ENCODE measurements at regions not wholly inside any gene's neighbourhood (a gene's known extent, or its start where the extent isn't known, plus 50 kb on each side); places are given as distances from the start of the nearest gene placed in this dataset.

DNA sequence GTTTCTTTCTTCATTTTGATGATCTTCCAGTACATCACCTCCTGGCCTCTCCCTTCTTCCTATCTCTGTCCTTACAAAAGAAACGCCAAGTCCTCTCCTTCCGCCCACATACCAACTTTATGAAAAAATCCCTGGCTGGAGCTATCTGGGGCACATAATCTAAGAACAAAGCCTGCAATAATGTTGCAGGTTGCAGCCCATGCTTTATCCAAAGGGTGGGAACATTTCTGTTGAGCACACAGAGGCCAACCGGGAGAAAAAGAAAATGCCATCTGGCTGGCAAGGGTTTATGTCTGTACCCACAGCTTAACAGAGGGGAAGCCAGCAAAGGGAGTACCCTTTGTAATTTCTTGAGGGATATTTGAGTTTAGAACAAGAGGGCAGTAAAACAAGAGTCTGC is 409.6 kb downstream of the SOX9 start:
- H4K20me1 ChIP-seq (replicated peaks; ENCODE audit: insufficient read depth): no peaks in the 10 kb centered on the region
- H3K4me3 Mint-ChIP-seq: no peak overlapping the region

More for the DNA sequence above, 409.6 kb downstream of the SOX9 start:
- ATAC-seq: no peak
- Histone ChIP-seq H3K27ac (ENCODE audit: low read depth) (no peak overlapping the region), H3K9me2 (ENCODE audit: insufficient read depth) (no peaks in the 10 kb centered on the region), H3K27me3 (ENCODE audit: insufficient read depth) (no peaks in the 10 kb centered on the region), H3K36me3 (ENCODE audit: insufficient read depth) (no peaks in the 10 kb centered on the region; the same call in 1 of the 2 replicates), H2AFZ (no peak overlapping the region), H3K79me2 (replicated peaks; ENCODE audit: insufficient read depth) (no peaks in the 10 kb centered on the region), H3K4me2 (no peak overlapping the region), H3K4me1 (ENCODE audit: insufficient read depth) (0 out of 2 replicates have a peak, but pooled peaks cover 5% of the 10 kb centered on the region), H3K4me3 (no peak overlapping the region), H3F3A (replicated peaks; ENCODE audit: low read depth) (no peaks in the 10 kb centered on the region)
- Mint-ChIP-seq H3K27me3 (ENCODE audit: insufficient read depth, low read depth, poor library complexity) (peaks cover 10% of the 10 kb centered on the region), H3K9me3 (peaks cover 10% of the 10 kb centered on the region; the same call in 2 of the 3 replicates), H3K27ac (no peak overlapping the region), H3K36me3 (ENCODE audit: low read depth) (no peaks in the 10 kb centered on the region), H3K4me1 (peaks cover 8% of the 10 kb centered on the region; the same call in 2 of the 3 replicates)
- TF ChIP-seq, protein P1, sequence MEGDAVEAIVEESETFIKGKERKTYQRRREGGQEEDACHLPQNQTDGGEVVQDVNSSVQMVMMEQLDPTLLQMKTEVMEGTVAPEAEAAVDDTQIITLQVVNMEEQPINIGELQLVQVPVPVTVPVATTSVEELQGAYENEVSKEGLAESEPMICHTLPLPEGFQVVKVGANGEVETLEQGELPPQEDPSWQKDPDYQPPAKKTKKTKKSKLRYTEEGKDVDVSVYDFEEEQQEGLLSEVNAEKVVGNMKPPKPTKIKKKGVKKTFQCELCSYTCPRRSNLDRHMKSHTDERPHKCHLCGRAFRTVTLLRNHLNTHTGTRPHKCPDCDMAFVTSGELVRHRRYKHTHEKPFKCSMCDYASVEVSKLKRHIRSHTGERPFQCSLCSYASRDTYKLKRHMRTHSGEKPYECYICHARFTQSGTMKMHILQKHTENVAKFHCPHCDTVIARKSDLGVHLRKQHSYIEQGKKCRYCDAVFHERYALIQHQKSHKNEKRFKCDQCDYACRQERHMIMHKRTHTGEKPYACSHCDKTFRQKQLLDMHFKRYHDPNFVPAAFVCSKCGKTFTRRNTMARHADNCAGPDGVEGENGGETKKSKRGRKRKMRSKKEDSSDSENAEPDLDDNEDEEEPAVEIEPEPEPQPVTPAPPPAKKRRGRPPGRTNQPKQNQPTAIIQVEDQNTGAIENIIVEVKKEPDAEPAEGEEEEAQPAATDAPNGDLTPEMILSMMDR (conservative IDR thresholded peaks at IDR 0.05; ENCODE audit: low read depth in 2 of 2): no peak
- TF ChIP-seq JUNB (IDR thresholded peaks at IDR 0.05; ENCODE audit: unreplicated experiment): no peak
- TF ChIP-seq, protein P2, sequence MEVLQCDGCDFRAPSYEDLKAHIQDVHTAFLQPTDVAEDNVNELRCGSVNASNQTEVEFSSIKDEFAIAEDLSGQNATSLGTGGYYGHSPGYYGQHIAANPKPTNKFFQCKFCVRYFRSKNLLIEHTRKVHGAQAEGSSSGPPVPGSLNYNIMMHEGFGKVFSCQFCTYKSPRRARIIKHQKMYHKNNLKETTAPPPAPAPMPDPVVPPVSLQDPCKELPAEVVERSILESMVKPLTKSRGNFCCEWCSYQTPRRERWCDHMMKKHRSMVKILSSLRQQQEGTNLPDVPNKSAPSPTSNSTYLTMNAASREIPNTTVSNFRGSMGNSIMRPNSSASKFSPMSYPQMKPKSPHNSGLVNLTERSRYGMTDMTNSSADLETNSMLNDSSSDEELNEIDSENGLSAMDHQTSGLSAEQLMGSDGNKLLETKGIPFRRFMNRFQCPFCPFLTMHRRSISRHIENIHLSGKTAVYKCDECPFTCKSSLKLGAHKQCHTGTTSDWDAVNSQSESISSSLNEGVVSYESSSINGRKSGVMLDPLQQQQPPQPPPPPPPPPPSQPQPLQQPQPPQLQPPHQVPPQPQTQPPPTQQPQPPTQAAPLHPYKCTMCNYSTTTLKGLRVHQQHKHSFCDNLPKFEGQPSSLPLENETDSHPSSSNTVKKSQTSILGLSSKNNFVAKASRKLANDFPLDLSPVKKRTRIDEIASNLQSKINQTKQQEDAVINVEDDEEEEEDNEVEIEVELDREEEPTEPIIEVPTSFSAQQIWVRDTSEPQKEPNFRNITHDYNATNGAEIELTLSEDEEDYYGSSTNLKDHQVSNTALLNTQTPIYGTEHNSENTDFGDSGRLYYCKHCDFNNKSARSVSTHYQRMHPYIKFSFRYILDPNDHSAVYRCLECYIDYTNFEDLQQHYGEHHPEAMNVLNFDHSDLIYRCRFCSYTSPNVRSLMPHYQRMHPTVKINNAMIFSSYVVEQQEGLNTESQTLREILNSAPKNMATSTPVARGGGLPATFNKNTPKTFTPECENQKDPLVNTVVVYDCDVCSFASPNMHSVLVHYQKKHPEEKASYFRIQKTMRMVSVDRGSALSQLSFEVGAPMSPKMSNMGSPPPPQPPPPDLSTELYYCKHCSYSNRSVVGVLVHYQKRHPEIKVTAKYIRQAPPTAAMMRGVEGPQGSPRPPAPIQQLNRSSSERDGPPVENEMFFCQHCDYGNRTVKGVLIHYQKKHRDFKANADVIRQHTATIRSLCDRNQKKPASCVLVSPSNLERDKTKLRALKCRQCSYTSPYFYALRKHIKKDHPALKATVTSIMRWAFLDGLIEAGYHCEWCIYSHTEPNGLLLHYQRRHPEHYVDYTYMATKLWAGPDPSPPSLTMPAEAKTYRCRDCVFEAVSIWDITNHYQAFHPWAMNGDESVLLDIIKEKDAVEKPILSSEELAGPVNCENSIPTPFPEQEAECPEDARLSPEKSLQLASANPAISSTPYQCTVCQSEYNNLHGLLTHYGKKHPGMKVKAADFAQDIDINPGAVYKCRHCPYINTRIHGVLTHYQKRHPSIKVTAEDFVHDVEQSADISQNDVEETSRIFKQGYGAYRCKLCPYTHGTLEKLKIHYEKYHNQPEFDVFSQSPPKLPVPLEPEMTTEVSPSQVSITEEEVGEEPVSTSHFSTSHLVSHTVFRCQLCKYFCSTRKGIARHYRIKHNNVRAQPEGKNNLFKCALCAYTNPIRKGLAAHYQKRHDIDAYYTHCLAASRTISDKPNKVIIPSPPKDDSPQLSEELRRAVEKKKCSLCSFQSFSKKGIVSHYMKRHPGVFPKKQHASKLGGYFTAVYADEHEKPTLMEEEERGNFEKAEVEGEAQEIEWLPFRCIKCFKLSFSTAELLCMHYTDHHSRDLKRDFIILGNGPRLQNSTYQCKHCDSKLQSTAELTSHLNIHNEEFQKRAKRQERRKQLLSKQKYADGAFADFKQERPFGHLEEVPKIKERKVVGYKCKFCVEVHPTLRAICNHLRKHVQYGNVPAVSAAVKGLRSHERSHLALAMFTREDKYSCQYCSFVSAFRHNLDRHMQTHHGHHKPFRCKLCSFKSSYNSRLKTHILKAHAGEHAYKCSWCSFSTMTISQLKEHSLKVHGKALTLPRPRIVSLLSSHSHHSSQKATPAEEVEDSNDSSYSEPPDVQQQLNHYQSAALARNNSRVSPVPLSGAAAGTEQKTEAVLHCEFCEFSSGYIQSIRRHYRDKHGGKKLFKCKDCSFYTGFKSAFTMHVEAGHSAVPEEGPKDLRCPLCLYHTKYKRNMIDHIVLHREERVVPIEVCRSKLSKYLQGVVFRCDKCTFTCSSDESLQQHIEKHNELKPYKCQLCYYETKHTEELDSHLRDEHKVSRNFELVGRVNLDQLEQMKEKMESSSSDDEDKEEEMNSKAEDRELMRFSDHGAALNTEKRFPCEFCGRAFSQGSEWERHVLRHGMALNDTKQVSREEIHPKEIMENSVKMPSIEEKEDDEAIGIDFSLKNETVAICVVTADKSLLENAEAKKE (CRISPR knock-in tag; IDR thresholded peaks at IDR 0.05): no peak
- no peak for TF ChIP-seq NANOG (IDR thresholded peaks at IDR 0.05; ENCODE audit: borderline replicate concordance)
- no peak for TF ChIP-seq CREB1 (CRISPR knock-in tag; IDR thresholded peaks at IDR 0.05; ENCODE audit: low read depth)
- TF ChIP-seq, protein P3, sequence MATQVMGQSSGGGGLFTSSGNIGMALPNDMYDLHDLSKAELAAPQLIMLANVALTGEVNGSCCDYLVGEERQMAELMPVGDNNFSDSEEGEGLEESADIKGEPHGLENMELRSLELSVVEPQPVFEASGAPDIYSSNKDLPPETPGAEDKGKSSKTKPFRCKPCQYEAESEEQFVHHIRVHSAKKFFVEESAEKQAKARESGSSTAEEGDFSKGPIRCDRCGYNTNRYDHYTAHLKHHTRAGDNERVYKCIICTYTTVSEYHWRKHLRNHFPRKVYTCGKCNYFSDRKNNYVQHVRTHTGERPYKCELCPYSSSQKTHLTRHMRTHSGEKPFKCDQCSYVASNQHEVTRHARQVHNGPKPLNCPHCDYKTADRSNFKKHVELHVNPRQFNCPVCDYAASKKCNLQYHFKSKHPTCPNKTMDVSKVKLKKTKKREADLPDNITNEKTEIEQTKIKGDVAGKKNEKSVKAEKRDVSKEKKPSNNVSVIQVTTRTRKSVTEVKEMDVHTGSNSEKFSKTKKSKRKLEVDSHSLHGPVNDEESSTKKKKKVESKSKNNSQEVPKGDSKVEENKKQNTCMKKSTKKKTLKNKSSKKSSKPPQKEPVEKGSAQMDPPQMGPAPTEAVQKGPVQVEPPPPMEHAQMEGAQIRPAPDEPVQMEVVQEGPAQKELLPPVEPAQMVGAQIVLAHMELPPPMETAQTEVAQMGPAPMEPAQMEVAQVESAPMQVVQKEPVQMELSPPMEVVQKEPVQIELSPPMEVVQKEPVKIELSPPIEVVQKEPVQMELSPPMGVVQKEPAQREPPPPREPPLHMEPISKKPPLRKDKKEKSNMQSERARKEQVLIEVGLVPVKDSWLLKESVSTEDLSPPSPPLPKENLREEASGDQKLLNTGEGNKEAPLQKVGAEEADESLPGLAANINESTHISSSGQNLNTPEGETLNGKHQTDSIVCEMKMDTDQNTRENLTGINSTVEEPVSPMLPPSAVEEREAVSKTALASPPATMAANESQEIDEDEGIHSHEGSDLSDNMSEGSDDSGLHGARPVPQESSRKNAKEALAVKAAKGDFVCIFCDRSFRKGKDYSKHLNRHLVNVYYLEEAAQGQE (IDR thresholded peaks at IDR 0.05; ENCODE audit: unreplicated experiment): no peak
- TF ChIP-seq, protein P4, sequence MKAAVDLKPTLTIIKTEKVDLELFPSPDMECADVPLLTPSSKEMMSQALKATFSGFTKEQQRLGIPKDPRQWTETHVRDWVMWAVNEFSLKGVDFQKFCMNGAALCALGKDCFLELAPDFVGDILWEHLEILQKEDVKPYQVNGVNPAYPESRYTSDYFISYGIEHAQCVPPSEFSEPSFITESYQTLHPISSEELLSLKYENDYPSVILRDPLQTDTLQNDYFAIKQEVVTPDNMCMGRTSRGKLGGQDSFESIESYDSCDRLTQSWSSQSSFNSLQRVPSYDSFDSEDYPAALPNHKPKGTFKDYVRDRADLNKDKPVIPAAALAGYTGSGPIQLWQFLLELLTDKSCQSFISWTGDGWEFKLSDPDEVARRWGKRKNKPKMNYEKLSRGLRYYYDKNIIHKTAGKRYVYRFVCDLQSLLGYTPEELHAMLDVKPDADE (IDR thresholded peaks at IDR 0.05): no peak
- TF ChIP-seq ZNF331 (CRISPR knock-in tag; IDR thresholded peaks at IDR 0.05; ENCODE audit: low read depth): no peak
- TF ChIP-seq EZH2phosphoT487 (IDR thresholded peaks at IDR 0.05; ENCODE audit: unreplicated experiment): no peak
- no peak for TF ChIP-seq STAT1 (IDR thresholded peaks at IDR 0.05; ENCODE audit: unreplicated experiment)
- TF ChIP-seq EZH2 (IDR thresholded peaks at IDR 0.05; ENCODE audit: low read depth, unreplicated experiment): no peak
- TF ChIP-seq ZNF114 (CRISPR knock-in tag; IDR thresholded peaks at IDR 0.05): no peak
- no peak for TF ChIP-seq POLR2AphosphoS5 (IDR thresholded peaks at IDR 0.05; ENCODE audit: low read depth)
- no peak for DNase-seq (ENCODE audit: low spot score)

Data from GM23338 (cell line).